Mesothelial cell of epicardium (in vitro differentiated cells): ENCODE measurements at regions not wholly inside any gene's neighbourhood (a gene's known extent, or its start where the extent isn't known, plus 50 kb on each side); places are given as distances from the start of the nearest gene placed in this dataset.

Experiments
- DNase-seq, 2 experiments: peaks; one replicate each; pipeline ENCODE4 v3.0.0; 2021; ENCODE audit warnings: low spot score in 2 of 2; ENCODE audit not compliant: unreplicated experiment in 2 of 2
- H3K27ac Mint-ChIP-seq: 2 replicates; pipeline ENCODE4 v1.8.0; 2021; ENCODE audit warnings: mixed read lengths
- H3K27me3 Mint-ChIP-seq: 2 replicates; pipeline ENCODE4 v1.8.0; 2021; ENCODE audit warnings: low read depth, mixed read lengths
- H3K36me3 Mint-ChIP-seq: 2 replicates; pipeline ENCODE4 v1.8.0; 2021; ENCODE audit warnings: mixed read lengths
- H3K4me1 Mint-ChIP-seq: 2 replicates; pipeline ENCODE4 v1.8.0; 2021; ENCODE audit warnings: mixed read lengths
- H3K4me3 Mint-ChIP-seq: 2 replicates; pipeline ENCODE4 v1.8.0; 2021; ENCODE audit warnings: mild to moderate bottlenecking, moderate library complexity, mixed read lengths
- H3K9me3 Mint-ChIP-seq: 2 replicates; pipeline ENCODE4 v1.8.0; 2021; ENCODE audit warnings: mixed read lengths
- CTCF ChIP-seq: fragments of 200-600 bp; sonication (generic); IDR thresholded peaks from one replicate; pipeline ENCODE4 v1.5.0; 2021; ENCODE audit warnings: antibody characterized with exemption; ENCODE audit not compliant: unreplicated experiment

GRCh38 chr2:193527146-193527545 lies 1332.4 kb upstream of the TMEFF2 start:
- no peak for DNase-seq
- no peak for TF ChIP-seq CTCF
- Mint-ChIP-seq H3K9me3 (peaks cover 4% of the 10 kb centered on the region), H3K27me3 (no peaks in the 10 kb centered on the region), H3K36me3 (no peaks in the 10 kb centered on the region), H3K4me3 (no peak overlapping the region), H3K4me1 (no peaks in the 10 kb centered on the region), H3K27ac (no peak overlapping the region)

- Mint-ChIP-seq H3K4me3 (no peak overlapping the region), H3K27me3 (no peaks in the 10 kb centered on the region), H3K27ac (no peak overlapping the region), H3K36me3 (no peaks in the 10 kb centered on the region), H3K4me1 (no peaks in the 10 kb centered on the region), H3K9me3 (no peaks in the 10 kb centered on the region)
- no peak for TF ChIP-seq CTCF
- no peak for DNase-seq
Observed at GRCh38 chr2:193523662-193524061, 1328.9 kb upstream of the TMEFF2 start.

DNA sequence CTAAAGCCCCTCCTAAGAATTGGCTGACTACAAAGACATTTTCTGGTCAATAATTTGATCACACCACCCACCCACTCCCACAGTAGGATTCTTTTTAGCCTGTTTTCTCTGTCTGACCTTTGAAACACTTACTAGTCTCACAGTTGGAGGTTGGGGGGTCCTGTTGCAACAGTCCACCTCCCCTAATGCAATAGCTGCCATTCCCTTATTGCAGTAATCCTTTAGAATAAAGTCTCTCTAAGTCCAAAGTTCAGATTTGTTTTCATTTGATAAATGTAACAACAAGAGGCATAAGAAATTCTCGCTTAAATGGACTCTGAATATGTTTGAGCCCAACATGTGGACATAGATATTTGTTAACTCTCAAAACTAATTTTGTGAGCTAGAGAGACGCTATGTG lies 1326.8 kb upstream of the TMEFF2 start:
- Mint-ChIP-seq H3K36me3 (peaks cover 2% of the 10 kb centered on the region), H3K27ac (no peak overlapping the region), H3K9me3 (peaks cover 12% of the 10 kb centered on the region), H3K27me3 (no peaks in the 10 kb centered on the region), H3K4me1 (no peaks in the 10 kb centered on the region), H3K4me3 (no peak overlapping the region)
- DNase-seq, result no peak
- TF ChIP-seq CTCF, result no peak

- Mint-ChIP-seq H3K4me1 (no peaks in the 10 kb centered on the region), H3K4me3 (no peak overlapping the region), H3K9me3 (peaks cover 14% of the 10 kb centered on the region), H3K36me3 (peaks cover 2% of the 10 kb centered on the region), H3K27me3 (no peaks in the 10 kb centered on the region), H3K27ac (no peak overlapping the region)
- DNase-seq, result no peak
- TF ChIP-seq CTCF, result no peak
Observed at GRCh38 chr2:193520709-193521458, 1326.2 kb upstream of the TMEFF2 start.

DNA sequence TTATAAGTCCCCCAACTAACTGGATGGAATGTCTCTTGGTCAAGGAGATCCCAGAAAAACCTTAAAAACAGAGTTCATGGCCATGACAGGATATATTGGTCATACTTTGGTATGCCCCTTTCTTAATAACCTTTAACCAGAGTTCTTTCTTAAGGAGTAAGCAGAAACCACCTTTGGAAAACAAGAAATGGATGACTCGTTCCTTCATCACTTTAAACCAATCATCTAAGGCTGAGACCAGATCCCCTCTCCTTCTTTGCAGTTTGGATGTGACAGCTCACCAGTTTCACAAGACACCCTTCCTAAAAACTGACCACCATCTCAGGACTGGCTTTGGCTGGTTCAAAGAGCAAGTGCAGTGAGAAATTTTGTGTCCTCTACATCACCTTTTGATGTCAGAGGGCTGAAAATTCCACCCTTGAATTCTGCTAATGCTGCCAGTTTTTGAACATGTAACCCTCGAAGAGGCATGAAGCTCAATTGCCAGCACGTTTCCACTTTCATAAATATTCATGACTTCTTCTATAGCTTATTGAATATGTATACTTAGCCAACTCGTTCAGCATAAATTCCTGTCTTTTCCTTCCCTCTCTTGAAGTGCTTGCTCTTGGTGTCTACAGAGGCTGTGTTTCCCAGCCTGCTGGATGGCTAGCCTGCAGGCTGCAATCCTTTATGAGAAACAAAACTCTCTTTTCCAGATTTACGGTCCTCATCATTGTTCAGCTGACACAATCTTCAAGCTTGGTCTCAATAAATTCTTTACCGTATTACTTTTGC lies 1323.5 kb upstream of the TMEFF2 start:
- Mint-ChIP-seq H3K27me3 (no peaks in the 10 kb centered on the region), H3K27ac (no peak overlapping the region), H3K36me3 (peaks cover 2% of the 10 kb centered on the region), H3K9me3 (peaks cover 18% of the 10 kb centered on the region), H3K4me3 (no peak overlapping the region), H3K4me1 (no peaks in the 10 kb centered on the region)
- DNase-seq, result no peak
- no peak for TF ChIP-seq CTCF
